LNCAP (cell line): ENCODE measurements at regions not wholly inside any gene's neighbourhood (a gene's known extent, or its start where the extent isn't known, plus 50 kb on each side); places are given as distances from the start of the nearest gene placed in this dataset.

ENCODE experiments used
- TF ChIP-seq, protein P1 (sequence below): fragments of 450-650 bp; IDR thresholded peaks from 2 replicates; pipeline ENCODE4 v1.5.1; 2017; ENCODE audit warnings: mild to moderate bottlenecking

- TF ChIP-seq, protein P1, sequence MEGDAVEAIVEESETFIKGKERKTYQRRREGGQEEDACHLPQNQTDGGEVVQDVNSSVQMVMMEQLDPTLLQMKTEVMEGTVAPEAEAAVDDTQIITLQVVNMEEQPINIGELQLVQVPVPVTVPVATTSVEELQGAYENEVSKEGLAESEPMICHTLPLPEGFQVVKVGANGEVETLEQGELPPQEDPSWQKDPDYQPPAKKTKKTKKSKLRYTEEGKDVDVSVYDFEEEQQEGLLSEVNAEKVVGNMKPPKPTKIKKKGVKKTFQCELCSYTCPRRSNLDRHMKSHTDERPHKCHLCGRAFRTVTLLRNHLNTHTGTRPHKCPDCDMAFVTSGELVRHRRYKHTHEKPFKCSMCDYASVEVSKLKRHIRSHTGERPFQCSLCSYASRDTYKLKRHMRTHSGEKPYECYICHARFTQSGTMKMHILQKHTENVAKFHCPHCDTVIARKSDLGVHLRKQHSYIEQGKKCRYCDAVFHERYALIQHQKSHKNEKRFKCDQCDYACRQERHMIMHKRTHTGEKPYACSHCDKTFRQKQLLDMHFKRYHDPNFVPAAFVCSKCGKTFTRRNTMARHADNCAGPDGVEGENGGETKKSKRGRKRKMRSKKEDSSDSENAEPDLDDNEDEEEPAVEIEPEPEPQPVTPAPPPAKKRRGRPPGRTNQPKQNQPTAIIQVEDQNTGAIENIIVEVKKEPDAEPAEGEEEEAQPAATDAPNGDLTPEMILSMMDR = no peak
Observed at GRCh38 chr1:221994274-221994698, 252.4 kb upstream of the DUSP10 start.

- TF ChIP-seq, protein P1 = no peak
Observed at GRCh38 chr1:221993444-221993948, 251.6 kb upstream of the DUSP10 start.

DNA sequence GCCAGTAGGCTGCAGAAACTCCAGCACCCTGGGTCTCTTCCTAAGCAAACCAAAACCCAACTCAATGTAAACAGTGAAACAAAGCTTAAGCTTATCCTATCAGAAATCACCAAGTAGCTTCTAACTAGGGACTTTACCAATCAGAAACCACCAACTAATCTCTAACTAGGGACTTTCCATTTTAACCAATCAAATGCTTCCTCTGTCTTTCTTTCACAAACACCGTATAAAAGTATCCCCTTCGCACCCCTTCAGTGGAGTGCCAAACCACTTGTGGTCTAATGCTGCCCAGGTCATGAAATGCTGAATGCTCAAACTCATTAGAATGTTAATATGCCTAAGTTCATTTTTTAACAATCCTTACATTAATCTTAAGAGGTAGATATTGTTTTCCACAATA lies 250.5 kb upstream of the DUSP10 start:
- TF ChIP-seq, protein P1 = no peak

- TF ChIP-seq, protein P1 = no peak
Observed at GRCh38 chr1:221991221-221991620, 249.3 kb upstream of the DUSP10 start.

DNA sequence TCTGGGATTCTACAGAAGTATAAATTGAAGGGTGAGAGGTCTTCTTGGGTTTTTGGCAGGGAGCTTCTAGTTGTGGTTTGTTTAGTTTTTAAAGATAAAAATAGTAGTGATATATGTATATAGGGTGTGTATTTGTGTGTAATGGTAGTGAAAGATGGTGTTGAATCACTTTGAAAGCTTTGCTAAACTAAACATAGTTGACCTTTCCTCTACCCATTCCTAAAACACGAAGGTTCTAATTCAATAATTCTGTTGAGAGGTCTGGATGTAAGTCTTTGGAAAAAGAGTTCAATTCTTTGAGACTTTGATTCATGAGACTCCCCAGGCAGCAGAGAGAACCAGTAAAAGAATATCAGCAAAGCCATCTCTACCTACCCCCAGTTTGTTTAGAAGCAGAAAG lies 247.9 kb upstream of the DUSP10 start:
- TF ChIP-seq, protein P1 = no peak

GRCh38 chr1:221988829-221989228 lies 246.9 kb upstream of the DUSP10 start:
- TF ChIP-seq, protein P1 = no peak

DNA sequence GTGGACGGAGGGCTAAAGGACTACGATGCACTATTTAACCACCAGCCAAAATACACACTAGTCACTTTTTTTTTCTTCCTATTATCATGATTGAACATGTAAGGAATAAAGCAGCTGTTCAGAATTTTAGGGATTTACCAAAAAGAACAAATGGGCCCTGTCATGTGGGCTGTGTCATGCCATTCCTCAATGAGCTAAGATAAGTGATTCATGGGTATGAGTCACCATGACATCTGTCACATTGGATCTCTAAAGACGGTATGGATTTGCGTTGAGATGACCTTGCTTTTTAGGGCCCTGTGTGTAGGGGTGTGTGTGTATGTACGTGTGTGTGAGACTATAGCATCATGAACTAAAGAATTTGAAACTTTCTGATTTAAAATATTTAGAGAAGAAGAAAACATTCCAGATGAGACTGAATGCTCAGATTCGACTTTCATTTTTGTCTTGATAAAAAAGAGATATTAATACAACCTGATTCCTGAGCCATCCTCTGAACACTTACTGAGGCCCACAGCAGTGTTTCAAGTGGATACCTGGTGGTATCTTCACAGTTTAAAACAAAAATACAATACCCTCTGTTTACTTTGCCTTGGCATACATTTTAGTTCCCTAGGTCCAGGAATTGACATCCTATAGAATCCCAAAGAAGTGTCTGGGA lies 246.1 kb upstream of the DUSP10 start:
- TF ChIP-seq, protein P1 = no peak
